Gastrocnemius medialis (tissue), 4 donors: ENCODE measurements at regions not wholly inside any gene's neighbourhood (a gene's known extent, or its start where the extent isn't known, plus 50 kb on each side); places are given as distances from the start of the nearest gene placed in this dataset.

Source experiments
- CTCF ChIP-seq, 5 experiments: fragments of 450-650 bp in 3 of 5; fragments of 200-600 bp in 2 of 5; sonication (generic) in 2 of 5; IDR thresholded peaks in 4 of 5; conservative IDR thresholded peaks in 1 of 5; 1 replicate in 4 of 5; 2 replicates in 1 of 5; pipeline ENCODE4 v1.5.1; 2016 to 2019; ENCODE audit warnings: antibody characterized with exemption in 5 of 5, mild to moderate bottlenecking in 3 of 5, moderate library complexity in 3 of 5
- POLR2A ChIP-seq, 2 donors: fragments of 450-650 bp; IDR thresholded peaks; one replicate each; pipeline ENCODE4 v1.6.1; 2017; ENCODE audit warnings: antibody characterized with exemption in 2 of 2, mild to moderate bottlenecking in 2 of 2, moderate library complexity in 2 of 2

- TF ChIP-seq CTCF (IDR thresholded peaks at IDR 0.05 in 4 of 5, conservative IDR thresholded peaks at IDR 0.05 in 1 of 5) (no peak), POLR2A (IDR thresholded peaks at IDR 0.05) (no peak)
Measured at GRCh38 chr4:104382961-104383360, 111.7 kb downstream of the CXXC4 start.
